BE2C (cell line): ENCODE measurements at regions not wholly inside any gene's neighbourhood (a gene's known extent, or its start where the extent isn't known, plus 50 kb on each side); places are given as distances from the start of the nearest gene placed in this dataset.

Experiments used
- DNase-seq: peaks from one replicate; pipeline ENCODE4 v3.0.0-alpha.2; 2020
- H3K27me3 ChIP-seq: fragments of 250-450 bp; sonication (Bioruptor Pico); 2 replicates; pipeline ENCODE4 v1.5.1; 2020; ENCODE audit warnings: mild to moderate bottlenecking
- H3K36me3 ChIP-seq: fragments of 250-450 bp; sonication (Bioruptor Pico); 2 replicates; pipeline ENCODE4 v1.5.1; 2020; ENCODE audit warnings: mild to moderate bottlenecking
- H3K4me1 ChIP-seq: fragments of 250-450 bp; sonication (Bioruptor Pico); 2 replicates; pipeline ENCODE4 v1.5.1; 2020
- H3K4me3 ChIP-seq: 2 replicates; pipeline ENCODE4 v1.5.1; 2011; ENCODE audit warnings: low read depth, low read length
- H3K9me3 ChIP-seq: fragments of 250-450 bp; sonication (Bioruptor Pico); 2 replicates; pipeline ENCODE4 v1.5.1; 2020
- TF ChIP-seq, protein P1 (sequence below): IDR thresholded peaks from 2 replicates; pipeline ENCODE4 v1.5.1; 2012; ENCODE audit warnings: mild to moderate bottlenecking, low read depth, low read length

DNA sequence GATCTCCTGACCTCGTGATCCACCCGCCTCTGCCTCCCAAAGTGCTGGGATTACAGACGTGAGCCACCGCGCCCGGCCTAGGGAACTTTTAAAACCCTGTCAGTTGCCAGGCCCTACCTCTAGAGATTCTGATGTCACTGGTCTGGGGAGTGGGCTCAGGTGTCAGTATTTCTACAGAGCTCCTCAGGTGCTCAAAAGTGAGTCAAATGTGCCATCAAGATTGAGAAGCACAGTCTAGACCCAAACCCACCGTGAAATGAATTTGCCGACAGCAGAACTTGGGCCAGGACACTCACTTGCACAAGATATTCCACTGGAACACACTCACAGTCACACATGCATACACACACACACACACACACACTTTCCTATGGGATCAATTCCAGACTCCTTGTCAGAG is 215.5 kb downstream of the RRAGC start:
- Histone ChIP-seq H3K9me3 (no peaks in the 10 kb centered on the region), H3K4me1 (no peaks in the 10 kb centered on the region), H3K27me3 (no peaks in the 10 kb centered on the region), H3K36me3 (no peaks in the 10 kb centered on the region), H3K4me3 (no peak overlapping the region)
- TF ChIP-seq, protein P1, sequence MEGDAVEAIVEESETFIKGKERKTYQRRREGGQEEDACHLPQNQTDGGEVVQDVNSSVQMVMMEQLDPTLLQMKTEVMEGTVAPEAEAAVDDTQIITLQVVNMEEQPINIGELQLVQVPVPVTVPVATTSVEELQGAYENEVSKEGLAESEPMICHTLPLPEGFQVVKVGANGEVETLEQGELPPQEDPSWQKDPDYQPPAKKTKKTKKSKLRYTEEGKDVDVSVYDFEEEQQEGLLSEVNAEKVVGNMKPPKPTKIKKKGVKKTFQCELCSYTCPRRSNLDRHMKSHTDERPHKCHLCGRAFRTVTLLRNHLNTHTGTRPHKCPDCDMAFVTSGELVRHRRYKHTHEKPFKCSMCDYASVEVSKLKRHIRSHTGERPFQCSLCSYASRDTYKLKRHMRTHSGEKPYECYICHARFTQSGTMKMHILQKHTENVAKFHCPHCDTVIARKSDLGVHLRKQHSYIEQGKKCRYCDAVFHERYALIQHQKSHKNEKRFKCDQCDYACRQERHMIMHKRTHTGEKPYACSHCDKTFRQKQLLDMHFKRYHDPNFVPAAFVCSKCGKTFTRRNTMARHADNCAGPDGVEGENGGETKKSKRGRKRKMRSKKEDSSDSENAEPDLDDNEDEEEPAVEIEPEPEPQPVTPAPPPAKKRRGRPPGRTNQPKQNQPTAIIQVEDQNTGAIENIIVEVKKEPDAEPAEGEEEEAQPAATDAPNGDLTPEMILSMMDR, result no peak
- DNase-seq, result no peak

DNA sequence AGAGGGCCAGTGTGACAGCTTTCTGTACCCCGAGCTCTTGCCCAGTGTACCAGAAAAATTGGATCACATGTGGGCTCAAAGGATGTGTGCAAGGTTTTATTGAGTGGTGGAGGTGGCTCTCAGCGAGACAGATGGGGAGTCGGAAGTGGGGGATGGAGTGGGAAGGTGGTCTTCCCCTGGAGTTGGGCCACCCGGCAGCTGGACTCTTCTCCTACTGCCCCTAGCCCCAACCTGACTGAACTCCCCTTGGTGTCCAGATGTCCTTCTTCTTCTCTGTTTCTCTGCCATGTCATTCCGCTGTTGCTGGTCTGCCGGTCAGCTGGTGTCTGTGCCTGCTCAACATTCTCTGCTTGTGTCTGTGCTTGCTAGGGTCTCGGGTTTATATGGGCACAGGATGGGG is 217.9 kb downstream of the RRAGC start:
- H3K9me3 ChIP-seq, result no peaks in the 10 kb centered on the region
- no peak overlapping the region for H3K4me3 ChIP-seq
- no peaks in the 10 kb centered on the region for H3K36me3 ChIP-seq
- TF ChIP-seq, protein P1, result no peak
- DNase-seq, result no peak
- H3K27me3 ChIP-seq, result no peaks in the 10 kb centered on the region
- no peaks in the 10 kb centered on the region for H3K4me1 ChIP-seq

DNA sequence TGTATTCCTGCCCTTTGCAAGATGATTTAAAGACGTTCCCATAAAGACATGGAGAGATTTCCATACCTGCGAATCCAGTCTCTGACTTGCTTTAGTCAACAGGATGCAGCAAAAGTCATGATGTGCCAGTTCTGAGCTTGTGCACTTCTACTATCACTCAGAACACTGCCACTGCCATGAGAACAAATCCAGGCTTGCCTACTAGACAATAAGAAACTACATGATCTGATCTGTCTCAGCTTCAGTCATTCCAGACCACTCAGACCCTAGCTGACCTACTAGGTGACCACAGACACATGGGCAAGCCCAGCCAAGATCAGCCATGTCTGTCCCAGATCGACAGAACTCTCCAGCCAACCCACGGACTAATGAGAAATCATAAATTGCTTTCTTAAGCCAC is 219.2 kb downstream of the RRAGC start:
- H3K27me3 ChIP-seq, result no peaks in the 10 kb centered on the region; the same call in 1 of the 2 replicates
- no peaks in the 10 kb centered on the region for H3K4me1 ChIP-seq
- no peak for DNase-seq
- no peaks in the 10 kb centered on the region for H3K36me3 ChIP-seq
- H3K4me3 ChIP-seq, result no peak overlapping the region
- TF ChIP-seq, protein P1, result no peak
- H3K9me3 ChIP-seq, result no peaks in the 10 kb centered on the region

DNA sequence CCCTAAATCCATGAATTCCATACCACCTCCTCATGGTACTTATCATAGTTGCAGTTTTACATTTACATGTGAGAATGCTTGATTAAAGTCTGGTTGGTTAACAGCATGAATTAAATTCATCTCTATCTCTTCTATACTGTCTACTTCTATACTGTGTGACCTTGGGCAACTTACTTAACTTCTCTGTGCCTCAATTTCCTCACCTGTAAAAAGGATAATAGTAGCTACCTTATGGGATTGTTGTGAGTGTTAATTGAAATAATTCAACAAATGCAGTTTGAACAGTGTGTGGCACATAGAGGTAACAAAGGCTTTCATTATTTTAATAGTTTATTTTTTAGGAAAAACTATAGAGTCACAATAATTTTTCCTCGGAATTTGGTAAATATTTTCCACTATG is 231.3 kb downstream of the RRAGC start:
- Histone ChIP-seq H3K4me3 (no peak overlapping the region), H3K36me3 (no peaks in the 10 kb centered on the region), H3K4me1 (no peaks in the 10 kb centered on the region), H3K9me3 (no peaks in the 10 kb centered on the region), H3K27me3 (no peaks in the 10 kb centered on the region)
- TF ChIP-seq, protein P1, result no peak
- no peak for DNase-seq

DNA sequence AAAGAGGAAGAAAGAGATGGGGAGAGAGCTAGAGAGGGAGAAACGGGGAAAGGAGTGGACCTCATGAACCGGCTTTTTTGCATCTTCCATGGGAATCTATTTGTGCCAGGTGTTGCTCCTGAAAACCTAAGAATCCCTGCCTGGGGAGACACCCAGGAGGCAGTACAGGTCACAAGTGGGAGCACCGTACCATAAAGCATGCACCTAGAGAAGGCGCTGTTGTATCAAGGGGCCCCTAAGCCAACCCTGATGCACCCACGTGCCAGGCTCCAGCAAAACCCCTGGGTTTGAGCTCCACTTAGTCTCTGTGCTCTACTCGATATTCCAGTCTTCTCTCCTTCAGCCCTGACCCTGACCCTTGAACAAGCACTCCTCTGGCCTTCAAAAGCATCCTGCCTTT is 233.6 kb downstream of the RRAGC start:
- TF ChIP-seq, protein P1, result no peak
- Histone ChIP-seq H3K9me3 (no peaks in the 10 kb centered on the region), H3K36me3 (no peaks in the 10 kb centered on the region), H3K27me3 (no peaks in the 10 kb centered on the region), H3K4me3 (no peak overlapping the region), H3K4me1 (no peaks in the 10 kb centered on the region)
- DNase-seq, result no peak

DNA sequence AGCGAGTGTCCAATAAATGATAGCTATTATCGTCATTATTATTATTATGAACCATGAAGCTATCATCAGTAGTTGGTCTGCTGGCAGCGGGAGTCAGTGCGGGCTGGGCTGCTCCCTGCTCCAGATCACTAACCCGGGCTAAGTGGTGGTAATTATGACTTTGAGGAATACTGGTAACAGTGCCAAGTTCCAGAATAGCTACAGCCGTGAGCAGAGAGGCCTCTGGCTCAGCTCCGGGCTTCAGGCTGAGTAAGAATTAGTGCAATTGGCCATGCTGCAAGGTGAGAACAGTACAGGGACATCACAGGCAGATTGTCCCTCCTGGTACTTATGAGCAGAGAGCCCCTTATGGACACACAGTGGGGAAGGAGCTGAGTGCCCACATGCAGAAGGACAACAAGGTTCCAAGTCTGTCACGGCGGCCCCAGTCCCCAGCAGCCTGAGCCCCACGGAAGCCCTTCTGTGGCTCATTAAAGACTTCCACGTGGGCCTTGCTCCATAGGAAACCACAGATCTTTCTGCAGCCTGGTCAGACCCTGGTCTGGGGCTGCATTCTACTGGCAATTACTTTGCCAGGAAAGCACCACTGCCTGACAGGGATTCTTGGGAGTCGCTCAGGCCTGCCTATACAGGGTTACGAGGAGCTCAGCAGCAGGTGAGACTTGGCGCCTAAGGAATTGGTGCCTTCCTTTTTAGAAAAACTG is 235.1 kb downstream of the RRAGC start:
- no peaks in the 10 kb centered on the region for H3K9me3 ChIP-seq
- H3K4me1 ChIP-seq, result no peaks in the 10 kb centered on the region
- no peak for DNase-seq
- TF ChIP-seq, protein P1, result no peak
- H3K27me3 ChIP-seq, result no peaks in the 10 kb centered on the region
- no peak overlapping the region for H3K4me3 ChIP-seq
- no peaks in the 10 kb centered on the region for H3K36me3 ChIP-seq
